NCI-H2227 treated with DMSO at 0.1 percent for 48 hours (cell line): ENCODE measurements at regions not wholly inside any gene's neighbourhood (a gene's known extent, or its start where the extent isn't known, plus 50 kb on each side); places are given as distances from the start of the nearest gene placed in this dataset.
"Not testable (repeated sequence)": the region's sequence is repeated elsewhere in the genome, so short reads cannot be mapped to it uniquely, and the experiment has no call there.

Experiments
- DNase-seq: peaks from one replicate; lab custom pipeline; 2025; lab: John Stamatoyannopoulos, UW

GRCh38 chr13:61358599-61358998, 57.0 kb downstream of the PCDH20 start:
- DNase-seq, result no peak

DNA sequence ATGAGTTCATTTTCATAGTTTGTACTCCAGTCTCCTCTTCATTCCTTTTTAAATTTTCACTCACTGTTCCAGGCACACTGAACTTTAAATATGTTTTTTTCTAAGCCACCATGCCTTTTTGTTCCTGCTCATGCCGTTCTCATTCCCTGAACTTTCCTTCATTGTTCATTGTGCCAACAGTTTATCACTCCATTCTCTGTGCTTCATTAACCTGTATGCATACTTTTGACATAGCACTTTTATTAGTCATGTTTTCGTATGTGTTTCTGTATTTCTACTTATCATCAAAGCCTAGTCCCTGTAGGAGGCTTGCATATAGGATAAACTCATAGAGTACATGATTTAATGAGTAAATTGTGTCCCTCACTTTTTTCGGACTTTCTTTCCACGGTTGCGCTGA, 65.3 kb downstream of the PCDH20 start:
- no peak for DNase-seq

GRCh38 chr13:61339054-61339621, 76.5 kb downstream of the PCDH20 start:
- no peak for DNase-seq

DNA sequence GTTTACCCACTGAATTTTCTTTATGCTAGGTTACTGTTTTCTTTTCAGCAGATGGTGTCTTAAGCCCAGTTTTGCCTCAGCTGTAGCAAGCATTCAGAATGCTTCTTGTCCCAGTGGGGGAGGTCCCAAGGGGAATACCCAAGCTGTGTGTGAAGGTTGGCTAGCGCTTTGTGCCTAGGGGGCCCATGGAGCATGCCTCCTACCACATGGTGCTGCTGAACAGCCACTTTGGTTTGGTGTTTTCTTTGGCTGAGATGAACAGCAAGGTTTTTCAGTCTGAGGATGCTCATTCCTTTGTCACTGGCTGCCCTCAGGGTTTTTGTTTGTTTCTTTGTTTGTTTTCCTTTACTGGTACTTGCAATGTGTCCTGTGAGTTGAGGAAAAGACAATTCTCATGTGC, 99.0 kb downstream of the PCDH20 start:
- DNase-seq, result no peak

DNA sequence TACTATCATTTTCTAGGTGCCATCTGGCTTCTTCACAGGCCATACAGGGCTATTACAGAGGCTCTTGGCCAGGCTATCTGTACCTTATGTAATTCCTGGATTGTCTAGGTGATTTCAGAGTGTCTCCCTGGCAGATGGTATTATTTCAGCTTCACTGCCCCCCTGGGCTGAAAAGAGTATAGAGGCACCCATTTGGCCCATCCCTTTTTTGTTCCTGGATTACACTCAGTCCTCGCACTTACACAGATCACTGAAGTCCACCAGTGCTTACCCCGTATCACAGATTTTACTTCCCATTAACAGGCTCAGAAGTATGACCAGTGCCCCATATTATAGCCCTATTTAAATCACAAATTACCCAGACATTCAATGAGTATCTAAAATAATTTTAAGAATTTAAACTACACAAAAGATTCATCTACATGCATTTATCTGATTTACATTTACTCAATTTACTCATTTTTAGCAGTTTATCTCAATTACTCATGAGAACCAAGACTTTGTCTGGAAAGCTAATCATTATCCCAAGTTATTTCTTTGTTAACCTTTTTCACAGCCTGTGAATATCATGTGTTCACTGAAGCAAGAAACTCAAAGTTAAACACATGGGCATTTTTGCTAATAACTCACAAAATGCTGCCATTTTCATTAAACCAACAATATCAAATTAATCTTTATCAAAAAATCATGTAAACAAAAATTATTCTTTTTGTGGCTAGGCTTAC, 121.0 kb downstream of the PCDH20 start:
- DNase-seq, result no peak

DNA sequence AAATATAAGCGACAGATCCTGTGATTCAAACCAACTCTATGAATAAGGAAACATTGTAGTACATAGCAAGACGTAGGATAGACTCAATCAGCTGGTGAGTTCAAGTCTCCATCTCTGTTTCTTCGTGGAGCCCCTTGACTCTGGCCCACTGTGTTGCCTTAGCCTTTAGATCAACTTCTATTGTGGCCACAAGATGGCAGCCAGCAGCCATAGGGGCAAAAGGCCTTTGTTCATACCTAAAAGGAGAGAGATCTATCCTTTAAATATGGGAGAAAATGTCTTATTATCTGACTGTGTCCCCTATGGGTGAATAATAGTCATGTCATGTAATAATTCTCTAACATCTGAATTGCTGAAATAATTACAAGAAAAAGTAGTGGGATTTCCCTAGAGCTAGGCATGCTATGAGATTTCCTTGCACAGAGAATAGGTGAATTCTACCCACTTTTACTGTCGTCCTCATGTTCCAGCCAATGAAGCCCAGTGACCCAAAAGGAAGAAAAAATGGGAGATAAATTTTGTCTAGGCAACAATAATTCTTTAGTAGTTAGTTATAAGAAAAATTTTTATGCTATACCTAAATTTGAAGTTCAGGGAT, 129.4 kb downstream of the PCDH20 start:
- DNase-seq, result no peak

- DNase-seq, result no peak
Measured at GRCh38 chr13:61277586-61278276, 137.9 kb downstream of the PCDH20 start.

DNA sequence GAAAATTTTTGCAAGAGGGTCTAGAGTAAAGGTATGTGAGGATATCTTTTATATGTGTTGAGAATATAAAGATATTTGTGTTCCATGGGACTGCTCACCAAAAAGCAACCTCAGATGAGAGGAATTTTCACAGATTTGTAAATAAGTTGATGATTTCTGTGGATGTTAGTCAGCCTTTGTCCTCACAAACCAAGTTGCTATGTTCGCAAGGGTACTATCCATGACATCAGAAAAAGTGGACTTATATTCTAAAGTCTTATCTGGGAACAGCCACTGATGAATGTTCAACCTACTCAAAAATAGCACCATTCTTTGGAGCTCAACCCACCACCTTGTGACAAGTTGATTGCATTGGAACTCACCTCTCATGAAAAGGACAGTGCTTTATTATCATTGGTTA, 138.6 kb downstream of the PCDH20 start:
- DNase-seq, result no peak

DNA sequence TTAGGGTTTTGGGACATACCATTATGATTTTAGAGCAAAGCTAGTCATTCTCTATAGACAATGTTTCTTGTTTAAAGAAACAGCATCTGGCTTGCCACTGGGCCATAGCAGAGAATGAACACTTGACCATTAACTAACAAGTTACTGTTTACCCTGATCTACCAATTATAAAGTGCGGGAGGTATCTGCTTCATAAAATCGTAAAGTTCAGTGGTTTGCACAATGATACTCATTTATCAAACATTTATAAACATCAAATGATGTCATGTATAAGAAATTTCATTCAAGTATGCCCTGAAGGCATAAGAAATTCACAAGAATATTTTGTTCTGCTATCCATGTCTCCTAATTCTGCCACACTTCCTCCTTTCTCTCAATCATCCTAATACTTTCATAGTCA, 139.2 kb downstream of the PCDH20 start:
- DNase-seq, result no peak

- DNase-seq, result no peak
Measured at GRCh38 chr13:61275736-61276135, 139.9 kb downstream of the PCDH20 start.

DNA sequence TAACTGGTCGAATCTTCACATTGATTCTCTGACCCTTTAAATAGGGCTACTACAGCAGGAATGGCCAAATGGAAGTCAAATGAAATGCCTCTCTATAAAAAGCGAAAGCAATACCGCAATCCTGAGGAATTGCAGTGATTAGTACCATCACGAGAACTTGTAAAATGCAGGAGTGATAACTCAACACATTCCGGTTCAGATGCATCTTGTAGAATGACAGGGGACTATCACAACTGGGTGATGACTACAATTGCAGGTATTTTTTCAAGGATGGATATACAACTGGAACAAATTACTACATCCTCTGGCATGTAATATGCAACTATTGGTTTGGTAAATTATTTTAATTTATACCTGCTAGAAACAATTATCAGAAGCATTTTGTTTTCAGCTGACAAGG, 140.4 kb downstream of the PCDH20 start:
- DNase-seq, result no peak

GRCh38 chr13:61266896-61267295, 148.8 kb downstream of the PCDH20 start:
- not testable (repeated sequence) for DNase-seq

DNA sequence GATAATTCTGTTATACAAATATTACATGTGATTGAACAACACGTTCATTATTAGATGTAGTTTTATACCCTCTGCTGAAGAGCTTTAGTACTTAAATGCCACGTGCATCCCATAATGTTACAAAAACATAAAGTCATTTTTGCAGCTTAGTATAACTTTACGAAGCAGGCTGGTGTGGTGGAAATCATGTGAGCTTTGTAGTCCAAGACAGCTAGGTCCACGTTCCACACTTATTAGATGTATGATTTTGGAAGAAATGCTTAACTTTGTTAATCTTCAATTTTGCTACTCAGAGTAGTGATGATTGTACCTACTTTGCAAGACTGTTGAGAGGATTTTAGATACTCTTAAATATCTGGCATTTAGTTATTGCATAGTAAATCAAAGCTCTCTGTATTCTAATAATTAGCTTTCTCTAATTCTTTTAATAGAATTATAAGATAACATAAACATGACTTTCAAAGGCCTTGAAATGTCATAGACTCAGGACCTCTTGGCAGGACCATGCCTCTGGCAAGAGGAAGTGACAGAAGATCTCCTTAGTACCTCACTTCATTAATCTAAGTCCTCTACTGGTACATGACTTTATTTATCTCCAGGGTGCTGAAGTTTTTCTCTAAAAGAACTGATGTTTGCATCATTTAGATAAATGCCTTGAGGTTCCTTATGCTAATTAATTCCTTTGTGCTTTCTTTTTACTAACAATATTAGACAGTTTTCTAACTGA, 153.7 kb downstream of the PCDH20 start:
- DNase-seq, result no peak

DNA sequence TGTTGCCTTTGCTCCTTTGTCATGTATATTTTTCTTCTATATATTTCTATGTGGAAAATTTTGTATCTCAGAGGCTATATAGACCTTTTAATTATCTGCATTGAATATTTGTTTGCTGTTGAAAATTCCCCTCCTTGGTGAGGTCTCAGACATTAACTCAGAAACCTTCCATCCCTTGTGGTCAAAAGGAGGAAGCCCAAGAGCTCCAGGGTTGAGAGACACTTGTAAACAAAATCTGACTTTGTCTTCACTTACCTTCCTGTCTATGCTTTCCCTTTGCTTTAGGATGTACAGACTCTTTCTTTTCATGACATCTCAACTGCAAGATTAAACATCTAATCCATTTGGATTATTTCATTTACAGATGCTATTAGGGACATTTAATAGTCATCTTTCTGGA, 157.5 kb downstream of the PCDH20 start:
- DNase-seq, result no peak

DNA sequence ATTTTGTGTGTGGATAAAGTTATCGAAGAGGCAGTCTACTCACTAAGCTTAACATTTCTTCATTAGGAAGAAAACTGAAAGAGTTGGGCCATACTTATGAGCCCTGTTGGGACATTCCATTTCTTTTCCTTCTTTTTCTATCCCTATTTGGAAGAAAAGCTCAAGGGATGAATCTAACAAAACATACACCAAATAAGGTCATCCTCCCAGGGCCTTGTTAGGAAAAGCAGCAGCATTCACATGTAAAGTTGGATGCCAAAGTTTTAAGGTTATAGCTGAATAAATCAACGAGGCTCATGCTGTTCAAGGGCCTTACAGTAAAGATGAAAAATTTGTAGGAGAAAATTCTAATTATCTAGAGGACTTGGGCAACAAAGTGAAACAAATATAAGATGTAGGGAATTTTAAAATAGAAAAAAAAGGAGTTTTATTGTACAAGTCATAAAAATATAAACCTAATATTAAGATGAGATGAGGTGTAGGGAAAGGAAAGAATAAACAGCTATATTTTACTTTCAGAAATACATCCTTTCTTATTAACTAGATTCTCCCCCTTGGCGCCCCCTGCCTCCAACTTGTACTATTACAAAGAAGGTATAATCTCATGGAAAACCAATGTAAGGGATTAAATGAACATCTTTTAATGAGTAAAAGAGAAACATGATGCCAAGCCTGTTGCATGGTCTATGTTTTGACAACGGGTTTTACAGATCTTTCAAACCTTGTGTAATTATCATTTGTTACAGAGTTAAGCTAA, 160.4 kb downstream of the PCDH20 start:
- no peak for DNase-seq

DNA sequence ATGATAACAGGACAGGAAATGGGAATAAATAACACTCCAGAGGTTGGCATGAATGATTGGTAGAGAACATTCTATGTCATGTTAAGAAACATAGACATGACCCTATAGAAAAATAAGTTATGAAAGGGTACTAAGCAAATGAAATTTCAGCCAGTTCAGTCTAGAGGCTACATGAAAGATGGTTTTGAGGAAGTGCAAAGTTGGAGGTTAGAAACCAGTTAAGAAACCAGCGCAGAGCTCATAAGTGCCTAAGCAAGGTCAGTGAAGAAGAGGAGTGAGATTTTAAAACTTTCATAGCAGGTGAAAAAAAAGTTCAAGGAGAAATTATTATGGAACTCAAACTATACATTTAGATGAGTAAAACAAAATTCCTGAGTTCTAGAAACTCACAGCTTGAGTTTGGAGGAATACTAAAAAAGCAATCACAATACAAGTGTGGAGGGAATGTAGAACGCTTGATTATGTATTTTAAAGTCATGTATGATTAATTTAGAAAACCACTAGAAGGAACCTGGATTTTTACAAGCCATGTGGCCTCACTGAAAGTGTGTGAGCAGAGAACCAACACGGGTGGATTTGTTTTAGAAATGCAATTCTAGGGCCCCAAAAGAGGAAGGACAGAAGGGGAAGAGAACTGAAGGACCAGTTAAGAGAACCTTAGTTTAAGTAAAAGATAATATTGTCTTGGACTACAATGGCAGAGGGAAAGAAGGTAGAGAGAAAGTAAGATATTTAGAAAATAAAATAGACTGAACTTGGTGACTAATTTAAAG, 162.4 kb downstream of the PCDH20 start:
- no peak for DNase-seq

DNA sequence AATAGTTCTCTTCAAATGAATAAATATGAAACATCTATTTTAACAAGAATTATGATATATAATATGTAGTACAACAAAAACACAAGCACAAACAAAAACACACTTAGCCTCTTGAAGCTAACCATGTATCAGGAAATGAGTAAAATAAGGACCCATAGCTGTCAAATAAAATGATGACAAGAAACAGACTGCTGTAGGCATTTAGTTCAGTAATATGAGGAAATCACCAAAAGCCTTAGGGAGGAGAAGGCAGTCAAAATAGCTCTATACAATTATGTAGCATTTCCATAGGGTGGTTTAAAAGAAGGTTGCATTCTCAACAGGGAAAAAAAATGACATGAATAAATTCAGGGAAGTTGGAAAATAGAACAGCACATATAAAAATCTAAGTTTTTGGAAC, 163.4 kb downstream of the PCDH20 start:
- no peak for DNase-seq

- DNase-seq, result no peak
Measured at GRCh38 chr13:61247149-61247936, 168.3 kb downstream of the PCDH20 start.

GRCh38 chr13:61246351-61246750, 169.3 kb downstream of the PCDH20 start:
- DNase-seq, result no peak

DNA sequence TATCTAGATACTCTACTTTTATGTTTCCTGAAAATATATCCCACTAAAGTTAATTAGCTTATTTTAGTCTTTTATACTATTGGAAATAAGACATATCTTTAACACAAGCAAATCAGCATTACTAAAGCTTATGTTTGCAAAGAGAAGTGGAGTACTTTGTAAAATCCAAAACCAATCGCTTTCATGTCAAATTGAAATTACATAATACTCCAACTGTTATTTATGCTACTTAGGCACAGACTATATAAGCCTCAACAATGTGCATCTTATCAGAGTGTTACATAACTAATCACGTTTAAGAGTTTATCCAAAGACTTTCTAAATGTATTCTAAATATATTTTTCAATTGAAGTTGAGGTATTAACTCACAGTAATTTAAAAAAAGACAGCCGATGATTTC, 200.0 kb downstream of the PCDH20 start:
- no peak for DNase-seq
